CD4-positive, alpha-beta T cell treated with Interleukin-15 for 4 hours (primary cell): ENCODE measurements at regions not wholly inside any gene's neighbourhood (a gene's known extent, or its start where the extent isn't known, plus 50 kb on each side); places are given as distances from the start of the nearest gene placed in this dataset.
"Not testable (repeated sequence)": the region's sequence is repeated elsewhere in the genome, so short reads cannot be mapped to it uniquely, and the experiment has no call there.

ENCODE experiments used
- DNase-seq: peaks from one replicate; pipeline ENCODE4 v3.0.0-alpha.2; 2020; ENCODE audit warnings: low spot score

- no peak for DNase-seq
These were observed 258.7 kb upstream of the IL12B start for GRCh38 chr5:159588941-159589340.

GRCh38 chr5:159593518-159594073 lies 263.3 kb upstream of the IL12B start:
- DNase-seq, result no peak

- not testable (repeated sequence) for DNase-seq
These were observed 265.3 kb upstream of the IL12B start for GRCh38 chr5:159595561-159595960.

GRCh38 chr5:159601216-159601615 lies 270.9 kb upstream of the IL12B start:
- DNase-seq, result no peak

GRCh38 chr5:159602434-159602833 lies 272.1 kb upstream of the IL12B start:
- no peak for DNase-seq

- DNase-seq, result no peak
These were observed 275.3 kb upstream of the IL12B start for GRCh38 chr5:159605585-159605984.

- DNase-seq, result no peak
These were observed 279.1 kb upstream of the IL12B start for GRCh38 chr5:159609359-159609758.

- DNase-seq, result no peak
These were observed 280.8 kb upstream of the IL12B start for GRCh38 chr5:159610966-159611579.

GRCh38 chr5:159616952-159617351 lies 286.7 kb upstream of the IL12B start:
- DNase-seq, result no peak

GRCh38 chr5:159619826-159620225 lies 289.5 kb upstream of the IL12B start:
- DNase-seq, result no peak

- no peak for DNase-seq
These were observed 290.7 kb upstream of the IL12B start for GRCh38 chr5:159620853-159621540.

- no peak for DNase-seq
These were observed 287.6 kb upstream of the ADRA1B start for GRCh38 chr5:159628703-159629102.

- DNase-seq, result no peak
These were observed 287.1 kb upstream of the ADRA1B start for GRCh38 chr5:159629158-159629557.

GRCh38 chr5:159630545-159630944 lies 285.7 kb upstream of the ADRA1B start:
- DNase-seq, result no peak

GRCh38 chr5:159631001-159631400 lies 285.3 kb upstream of the ADRA1B start:
- DNase-seq, result no peak

- no peak for DNase-seq
These were observed 283.4 kb upstream of the ADRA1B start for GRCh38 chr5:159632866-159633265.

GRCh38 chr5:159638481-159638880 lies 277.8 kb upstream of the ADRA1B start:
- DNase-seq, result no peak

- DNase-seq, result no peak
These were observed 277.2 kb upstream of the ADRA1B start for GRCh38 chr5:159638954-159639559.

- DNase-seq, result no peak
These were observed 276.7 kb upstream of the ADRA1B start for GRCh38 chr5:159639590-159639989.

- DNase-seq, result no peak
These were observed 275.8 kb upstream of the ADRA1B start for GRCh38 chr5:159640446-159640845.

GRCh38 chr5:159640921-159641320 lies 275.4 kb upstream of the ADRA1B start:
- no peak for DNase-seq

- no peak for DNase-seq
These were observed 274.8 kb upstream of the ADRA1B start for GRCh38 chr5:159641371-159642039.

- DNase-seq, result no peak
These were observed 273.9 kb upstream of the ADRA1B start for GRCh38 chr5:159642379-159642778.
